ENCODE measurements at regions not wholly inside any gene's neighbourhood (a gene's known extent, or its start where the extent isn't known, plus 50 kb on each side); places are given as distances from the start of the nearest gene placed in this dataset.

DNA sequence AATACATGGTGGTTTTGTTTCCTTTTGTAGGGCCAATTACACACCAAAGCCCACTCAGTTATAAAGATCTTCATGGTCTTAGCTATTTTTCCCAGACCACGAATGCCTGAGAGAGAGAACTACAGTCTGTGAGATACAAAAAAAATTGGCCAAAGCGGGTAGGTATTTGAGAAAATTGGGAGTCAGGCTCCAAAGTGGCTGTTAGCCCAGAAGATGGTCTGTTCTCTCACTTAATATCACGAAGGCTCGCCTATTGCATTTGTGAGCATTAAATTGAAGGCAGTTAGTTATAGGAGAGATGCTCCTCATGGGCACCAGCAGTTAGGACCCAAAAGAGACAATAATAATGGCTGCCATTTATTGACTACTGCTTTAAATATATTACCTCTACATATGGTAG is 342.7 kb downstream of the PLPP3 start:
- no peaks in the 10 kb centered on the region for H3K9me2 ChIP-seq (ENCODE audit: insufficient read depth)
- H3K27ac ChIP-seq: no peak overlapping the region
- TF ChIP-seq EZH2phosphoT487 (IDR thresholded peaks at IDR 0.05; ENCODE audit: insufficient read depth, low read depth) (no peak), EZH2 (IDR thresholded peaks at IDR 0.05; ENCODE audit: insufficient read depth, poor library complexity, severe bottlenecking) (no peak)
- H3K4me2 ChIP-seq (ENCODE audit: unreplicated experiment): no peak overlapping the region
- WGBS, 2 experiments (ENCODE audit: low coverage in 1 of 2, low lambda C conversion rate in 2 of 2, missing lambda C conversion rate in 2 of 2): 88 to 90% methylated on average over 4 of the region's 4 CpGs
- no peaks in the 10 kb centered on the region for H3K36me3 ChIP-seq (ENCODE audit: low read depth)
- no peaks in the 10 kb centered on the region for H4K20me1 ChIP-seq (ENCODE audit: insufficient read depth)
- H3K27me3 ChIP-seq (replicated peaks; ENCODE audit: insufficient read depth): no peaks in the 10 kb centered on the region
- H3F3A ChIP-seq (ENCODE audit: insufficient read depth): no peaks in the 10 kb centered on the region
- H3K4me1 ChIP-seq (ENCODE audit: insufficient read depth): no peaks in the 10 kb centered on the region
- no peak overlapping the region for H3K4me3 ChIP-seq
- DNase-seq: no peak
- H3K79me2 ChIP-seq (ENCODE audit: insufficient read depth): no peaks in the 10 kb centered on the region
- in situ Hi-C loops (cut with MboI): no loop called here
- H3K9ac ChIP-seq: no peak overlapping the region
- H2AFZ ChIP-seq: no peak overlapping the region
- H3K9me3 ChIP-seq (ENCODE audit: low read depth): no peaks in the 10 kb centered on the region

DNA sequence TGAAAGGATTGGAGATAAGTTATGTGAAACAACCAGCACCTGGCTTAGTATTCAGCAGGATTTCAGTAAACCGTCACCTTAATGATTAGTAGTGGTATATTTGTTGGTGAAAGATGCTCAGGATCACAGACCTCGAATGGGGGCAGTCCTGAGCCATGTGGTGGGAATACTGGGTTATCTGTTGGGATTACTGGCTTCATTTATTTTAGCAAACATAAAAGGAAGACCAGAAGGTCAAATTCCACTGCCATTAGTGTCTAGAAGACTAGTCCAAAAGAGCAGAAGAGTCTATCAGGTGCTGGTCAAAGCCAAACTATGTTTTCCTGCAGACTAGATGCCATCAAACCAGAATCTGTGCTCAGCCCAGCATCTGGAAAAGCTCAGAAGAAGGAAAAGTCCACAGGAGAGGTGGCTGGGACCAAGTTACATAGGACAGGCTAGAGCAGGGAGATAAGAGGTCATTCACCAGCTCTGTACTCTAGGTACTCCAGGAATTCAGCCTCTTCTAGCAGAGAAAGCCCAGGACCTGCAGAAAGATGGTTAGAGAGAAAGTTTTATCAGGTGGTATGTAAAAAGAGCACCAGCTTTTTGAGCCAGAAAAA is 343.4 kb downstream of the PLPP3 start:
- no peak for DNase-seq
- no peaks in the 10 kb centered on the region for H3K4me1 ChIP-seq (ENCODE audit: insufficient read depth)
- no peak overlapping the region for H3K9ac ChIP-seq

DNA sequence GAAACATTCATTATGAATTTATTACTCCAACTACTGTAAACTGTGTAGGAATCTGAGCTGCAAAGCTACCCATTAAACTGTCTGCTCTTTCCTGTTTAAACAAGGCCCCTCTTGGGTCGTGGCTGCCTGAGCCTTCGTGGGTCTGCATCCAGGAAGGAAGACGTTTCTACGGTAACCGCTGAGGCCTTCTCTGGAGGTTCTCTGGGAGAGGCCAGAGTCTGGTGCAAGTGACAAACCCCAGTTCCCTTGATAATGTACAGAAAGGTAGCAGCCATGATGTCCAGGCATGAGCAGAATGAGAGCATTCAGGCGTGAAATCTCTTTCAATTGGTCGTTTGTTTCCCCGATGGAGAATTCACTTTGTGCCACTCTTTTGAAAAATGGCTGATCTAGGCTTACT is 350.2 kb downstream of the PLPP3 start:
- no peaks in the 10 kb centered on the region for H3K4me1 ChIP-seq (ENCODE audit: insufficient read depth)
- no peak overlapping the region for H3K4me3 ChIP-seq
- H3K27me3 ChIP-seq (replicated peaks; ENCODE audit: insufficient read depth): no peaks in the 10 kb centered on the region
- in situ Hi-C loops (cut with MboI): no loop called here
- TF ChIP-seq EZH2phosphoT487 (IDR thresholded peaks at IDR 0.05; ENCODE audit: insufficient read depth, low read depth) (no peak), EZH2 (IDR thresholded peaks at IDR 0.05; ENCODE audit: insufficient read depth, poor library complexity, severe bottlenecking) (no peak)
- H3K9me2 ChIP-seq (ENCODE audit: insufficient read depth): no peaks in the 10 kb centered on the region
- H2AFZ ChIP-seq: no peak overlapping the region
- H3K27ac ChIP-seq: no peak overlapping the region
- H3K9ac ChIP-seq: no peak overlapping the region
- DNase-seq: no peak
- no peaks in the 10 kb centered on the region for H3K79me2 ChIP-seq (ENCODE audit: insufficient read depth)
- WGBS, 2 experiments (ENCODE audit: low coverage in 1 of 2, low lambda C conversion rate in 2 of 2, missing lambda C conversion rate in 2 of 2): 70 to 75% methylated on average over 8 of the region's 8 CpGs
- H3K9me3 ChIP-seq (ENCODE audit: low read depth): no peaks in the 10 kb centered on the region
- H3F3A ChIP-seq (ENCODE audit: insufficient read depth): no peaks in the 10 kb centered on the region
- no peaks in the 10 kb centered on the region for H3K36me3 ChIP-seq (ENCODE audit: low read depth)
- no peaks in the 10 kb centered on the region for H4K20me1 ChIP-seq (ENCODE audit: insufficient read depth)
- no peak overlapping the region for H3K4me2 ChIP-seq (ENCODE audit: unreplicated experiment)

More for the DNA sequence above, 343.4 kb downstream of the PLPP3 start:
- Histone ChIP-seq H2AFZ (no peak overlapping the region), H3K27me3 (replicated peaks; ENCODE audit: insufficient read depth) (no peaks in the 10 kb centered on the region), H3K9me2 (ENCODE audit: insufficient read depth) (no peaks in the 10 kb centered on the region), H3K9me3 (ENCODE audit: low read depth) (no peaks in the 10 kb centered on the region), H3K4me3 (no peak overlapping the region), H4K20me1 (ENCODE audit: insufficient read depth) (no peaks in the 10 kb centered on the region), H3F3A (ENCODE audit: insufficient read depth) (no peaks in the 10 kb centered on the region), H3K4me2 (ENCODE audit: unreplicated experiment) (no peak overlapping the region), H3K79me2 (ENCODE audit: insufficient read depth) (no peaks in the 10 kb centered on the region), H3K36me3 (ENCODE audit: low read depth) (no peaks in the 10 kb centered on the region), H3K27ac (no peak overlapping the region)
- in situ Hi-C loops (cut with MboI): no loop called here
- WGBS, 2 experiments (ENCODE audit: low coverage in 1 of 2, low lambda C conversion rate in 2 of 2, missing lambda C conversion rate in 2 of 2): 81 to 89% methylated on average over 2 of the region's 2 CpGs
- no peak for TF ChIP-seq EZH2phosphoT487 (IDR thresholded peaks at IDR 0.05; ENCODE audit: insufficient read depth, low read depth)
- TF ChIP-seq EZH2 (IDR thresholded peaks at IDR 0.05; ENCODE audit: insufficient read depth, poor library complexity, severe bottlenecking): no peak

DNA sequence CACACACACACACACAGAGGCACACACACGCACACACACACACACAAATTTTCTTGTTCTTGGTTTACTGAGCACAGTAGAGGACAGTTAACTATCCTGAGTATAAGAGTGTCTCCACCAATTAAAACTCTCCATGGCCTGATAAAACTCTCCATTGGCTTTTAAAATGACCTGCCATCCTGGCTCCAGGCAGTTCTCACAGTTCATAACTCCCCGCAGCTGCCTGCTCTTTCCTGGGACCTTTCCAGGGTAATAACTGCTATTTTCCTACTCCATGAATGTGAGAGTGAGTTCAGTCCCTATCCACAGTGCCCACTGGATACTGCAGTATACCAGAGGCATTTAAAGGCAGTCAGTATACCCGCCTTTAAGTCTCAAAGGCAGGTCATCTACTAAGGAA is 351.5 kb downstream of the PLPP3 start:
- Histone ChIP-seq H3K9me3 (ENCODE audit: low read depth) (no peaks in the 10 kb centered on the region), H3K9ac (no peak overlapping the region), H3K27me3 (replicated peaks; ENCODE audit: insufficient read depth) (no peaks in the 10 kb centered on the region), H4K20me1 (ENCODE audit: insufficient read depth) (no peaks in the 10 kb centered on the region), H3K4me2 (ENCODE audit: unreplicated experiment) (no peak overlapping the region), H3K79me2 (ENCODE audit: insufficient read depth) (no peaks in the 10 kb centered on the region), H3K36me3 (ENCODE audit: low read depth) (no peaks in the 10 kb centered on the region), H2AFZ (no peak overlapping the region), H3K4me3 (no peak overlapping the region), H3F3A (ENCODE audit: insufficient read depth) (no peaks in the 10 kb centered on the region), H3K27ac (no peak overlapping the region), H3K9me2 (ENCODE audit: insufficient read depth) (no peaks in the 10 kb centered on the region), H3K4me1 (ENCODE audit: insufficient read depth) (no peaks in the 10 kb centered on the region)
- WGBS, 2 experiments (ENCODE audit: low coverage in 1 of 2, low lambda C conversion rate in 2 of 2, missing lambda C conversion rate in 2 of 2): 68 to 72% methylated on average over 3 of the region's 3 CpGs
- in situ Hi-C loops (cut with MboI): no loop called here
- no peak for TF ChIP-seq EZH2 (IDR thresholded peaks at IDR 0.05; ENCODE audit: insufficient read depth, poor library complexity, severe bottlenecking)
- TF ChIP-seq EZH2phosphoT487 (IDR thresholded peaks at IDR 0.05; ENCODE audit: insufficient read depth, low read depth): no peak
- no peak for DNase-seq

DNA sequence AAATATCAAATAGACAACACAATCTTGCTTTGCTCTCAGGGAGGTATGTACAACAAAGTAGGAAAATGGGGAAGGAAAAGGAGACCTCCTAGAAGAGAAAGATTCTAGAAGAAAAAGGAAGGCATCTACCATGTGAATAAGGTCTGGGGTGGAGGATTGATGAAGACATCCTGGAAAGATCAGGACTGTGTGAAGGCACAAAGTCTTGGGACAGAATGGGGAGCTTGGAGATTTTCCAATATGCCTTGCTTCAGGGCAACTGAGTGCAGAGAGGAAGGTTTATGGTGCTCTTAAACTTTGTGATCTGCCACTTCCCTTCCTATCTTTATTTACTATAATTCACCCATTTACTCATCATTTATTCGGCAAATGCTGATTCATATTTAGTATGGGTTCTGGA is 352.0 kb downstream of the PLPP3 start:
- H3K36me3 ChIP-seq (ENCODE audit: low read depth): no peaks in the 10 kb centered on the region
- no peaks in the 10 kb centered on the region for H3F3A ChIP-seq (ENCODE audit: insufficient read depth)
- WGBS, 2 experiments (ENCODE audit: low coverage in 1 of 2, low lambda C conversion rate in 2 of 2, missing lambda C conversion rate in 2 of 2): 95 to 100% methylated on average over 1 of the region's 1 CpG
- DNase-seq: no peak
- no peaks in the 10 kb centered on the region for H4K20me1 ChIP-seq (ENCODE audit: insufficient read depth)
- no peaks in the 10 kb centered on the region for H3K27me3 ChIP-seq (replicated peaks; ENCODE audit: insufficient read depth)
- H2AFZ ChIP-seq: no peak overlapping the region
- no peaks in the 10 kb centered on the region for H3K4me1 ChIP-seq (ENCODE audit: insufficient read depth)
- no peak overlapping the region for H3K27ac ChIP-seq
- no peak overlapping the region for H3K4me3 ChIP-seq
- H3K4me2 ChIP-seq (ENCODE audit: unreplicated experiment): no peak overlapping the region
- TF ChIP-seq EZH2 (IDR thresholded peaks at IDR 0.05; ENCODE audit: insufficient read depth, poor library complexity, severe bottlenecking): no peak
- no peak for TF ChIP-seq EZH2phosphoT487 (IDR thresholded peaks at IDR 0.05; ENCODE audit: insufficient read depth, low read depth)
- no peaks in the 10 kb centered on the region for H3K9me3 ChIP-seq (ENCODE audit: low read depth)
- H3K9me2 ChIP-seq (ENCODE audit: insufficient read depth): no peaks in the 10 kb centered on the region
- H3K9ac ChIP-seq: no peak overlapping the region
- no peaks in the 10 kb centered on the region for H3K79me2 ChIP-seq (ENCODE audit: insufficient read depth)
- in situ Hi-C loops (cut with MboI): no loop called here
